IMR-90 (cell line): ENCODE measurements at regions not wholly inside any gene's neighbourhood (a gene's known extent, or its start where the extent isn't known, plus 50 kb on each side); places are given as distances from the start of the nearest gene placed in this dataset.

Source experiments
- ATAC-seq: fragments of 200-7000 bp; cut with Tn5 transposase; 2 replicates; pipeline ENCODE4 v1.9.1; 2020; ENCODE audit warnings: low read depth, mild to moderate bottlenecking, moderate library complexity
- BruUV-seq: library from RNA; stranded (reverse); fragments of 400-500 nt; replicated peaks from 2 replicates; lab custom pipeline; 2021; lab: Mats Ljungman, UMichigan
- CTCF ChIA-PET: fragments of 300-600 bp; formaldehyde crosslinking; extraction: SDS; loops from one replicate; lab custom pipeline; 2021; ENCODE audit warnings: antibody characterized with exemption; lab: Yijun Ruan, JAX
- POLR2A ChIA-PET: fragments of 300-600 bp; sonication (Branson Sonifier 250); formaldehyde crosslinking; loops from one replicate; lab custom pipeline; 2022; ENCODE audit warnings: antibody characterized with exemption; ENCODE audit not compliant: unreplicated experiment; lab: Charles Lee
- DNase-seq: peaks from one replicate; pipeline ENCODE4 v3.0.0; 2013
- H2AFZ ChIP-seq: replicated peaks from 2 replicates; pipeline ENCODE3; 2013; ENCODE audit warnings: low read length, mild to moderate bottlenecking; ENCODE audit not compliant: poor library complexity
- H2AK5ac ChIP-seq: 2 replicates; pipeline ENCODE4 v1.6.1; 2013; ENCODE audit warnings: low read depth, low read length, inconsistent platforms
- H2AK9ac ChIP-seq: replicated peaks from 2 replicates; pipeline ENCODE3; 2013; ENCODE audit warnings: mild to moderate bottlenecking, low read depth, low read length, moderate library complexity; ENCODE audit not compliant: poor library complexity
- H2BK120ac ChIP-seq: 2 replicates; pipeline ENCODE4 v1.6.1; 2013; ENCODE audit warnings: low read depth, low read length, inconsistent platforms
- H2BK15ac ChIP-seq: 3 replicates; pipeline ENCODE4 v1.6.1; 2013; ENCODE audit warnings: low read depth, low read length, inconsistent platforms
- H2BK20ac ChIP-seq: 2 replicates; pipeline ENCODE4 v1.6.1; 2013; ENCODE audit warnings: low read depth, mild to moderate bottlenecking, inconsistent platforms, low read length, moderate library complexity
- H2BK5ac ChIP-seq: 2 replicates; pipeline ENCODE4 v1.6.1; 2013; ENCODE audit warnings: mild to moderate bottlenecking, low read depth, low read length, inconsistent platforms; ENCODE audit not compliant: poor library complexity, severe bottlenecking
- H3K14ac ChIP-seq: replicated peaks from 2 replicates; pipeline ENCODE4 v1.6.1; 2013; ENCODE audit warnings: low read depth, low read length, inconsistent platforms
- H3K18ac ChIP-seq: 2 replicates; pipeline ENCODE4 v1.6.1; 2013; ENCODE audit warnings: low read depth, low read length, control low read depth
- H3K23ac ChIP-seq: 2 replicates; pipeline ENCODE4 v1.6.1; 2013; ENCODE audit warnings: low read depth, low read length, inconsistent platforms
- H3K27ac ChIP-seq: 2 replicates; pipeline ENCODE4 v1.5.1; 2013; ENCODE audit warnings: mild to moderate bottlenecking, control low read depth, low read length; ENCODE audit not compliant: insufficient read depth
- H3K27me3 ChIP-seq: 2 replicates; pipeline ENCODE4 v1.6.1; 2013; ENCODE audit warnings: low read length; ENCODE audit not compliant: control insufficient read depth, insufficient read depth
- H3K36me3 ChIP-seq: 2 replicates; pipeline ENCODE4 v1.6.1; 2013; ENCODE audit warnings: low read length, mixed read lengths; ENCODE audit not compliant: control insufficient read depth, insufficient read depth
- H3K4ac ChIP-seq: 2 replicates; pipeline ENCODE4 v1.6.1; 2013; ENCODE audit warnings: low read depth, low read length, inconsistent platforms
- H3K4me1 ChIP-seq: 2 replicates; pipeline ENCODE4 v1.6.1; 2013; ENCODE audit warnings: low read length, mixed read lengths; ENCODE audit not compliant: control insufficient read depth, insufficient read depth
- H3K4me2 ChIP-seq: 2 replicates; pipeline ENCODE4 v1.6.1; 2013; ENCODE audit warnings: low read depth, mild to moderate bottlenecking, control low read depth, low read length, moderate library complexity
- H3K4me3 ChIP-seq: 2 replicates; pipeline ENCODE4 v1.5.1; 2013; ENCODE audit warnings: low read depth, mild to moderate bottlenecking, control low read depth, low read length, moderate library complexity; ENCODE audit not compliant: insufficient read depth
- H3K56ac ChIP-seq: 2 replicates; pipeline ENCODE4 v1.6.1; 2013; ENCODE audit warnings: low read length, inconsistent platforms; ENCODE audit not compliant: insufficient read depth; ENCODE audit errors: extremely low read depth
- H3K79me1 ChIP-seq, 2 experiments: 2 replicates each; pipeline ENCODE4 v1.6.1; 2013; ENCODE audit warnings: low read length in 2 of 2, inconsistent platforms in 1 of 2, low read depth in 1 of 2
- H3K9ac ChIP-seq: 2 replicates; pipeline ENCODE4 v1.6.1; 2013; ENCODE audit warnings: low read depth, low read length, control low read depth
- H3K9me1 ChIP-seq: 2 replicates; pipeline ENCODE4 v1.6.1; 2013; ENCODE audit warnings: low read length, inconsistent platforms; ENCODE audit not compliant: insufficient read depth
- H3K9me3 ChIP-seq: 2 replicates; pipeline ENCODE4 v1.6.1; 2013; ENCODE audit warnings: low read length; ENCODE audit not compliant: control insufficient read depth, insufficient read depth
- H4K20me1 ChIP-seq: 2 replicates; pipeline ENCODE4 v1.6.1; 2013; ENCODE audit warnings: low read length, inconsistent platforms; ENCODE audit not compliant: insufficient read depth
- H4K5ac ChIP-seq: 2 replicates; pipeline ENCODE4 v1.6.1; 2013; ENCODE audit warnings: mild to moderate bottlenecking, low read depth, low read length, control low read depth
- H4K8ac ChIP-seq, 2 experiments: 2 replicates each; pipeline ENCODE4 v1.6.1; 2013; ENCODE audit warnings: low read depth in 2 of 2, low read length in 2 of 2, control low read depth in 1 of 2, inconsistent platforms in 1 of 2
- H4K91ac ChIP-seq: 2 replicates; pipeline ENCODE4 v1.6.1; 2013; ENCODE audit warnings: low read depth, low read length, inconsistent platforms; ENCODE audit not compliant: insufficient read depth
- CTCF ChIP-seq: conservative IDR thresholded peaks from 2 replicates; pipeline ENCODE4 v1.5.1; 2012; ENCODE audit warnings: mild to moderate bottlenecking, low read depth, low read length, improper control_type of control experiment
- ELK1 ChIP-seq: fragments of 150-350 bp; IDR thresholded peaks from 2 replicates; pipeline ENCODE4 v1.6.1; 2016; ENCODE audit warnings: low read depth, mild to moderate bottlenecking, low read length, moderate library complexity, borderline replicate concordance
- FOS ChIP-seq: fragments of 150-350 bp; IDR thresholded peaks from 2 replicates; pipeline ENCODE4 v1.6.1; 2016; ENCODE audit warnings: low read depth, low read length
- MXI1 ChIP-seq: IDR thresholded peaks from 2 replicates; pipeline ENCODE4 v1.6.1; 2012; ENCODE audit warnings: low read depth, mild to moderate bottlenecking, low read length, moderate library complexity, borderline replicate concordance
- NFE2L2 ChIP-seq: fragments of 150-350 bp; IDR thresholded peaks from 2 replicates; pipeline ENCODE4 v1.6.1; 2016; ENCODE audit warnings: low read depth, mild to moderate bottlenecking, low read length
- POLR2A ChIP-seq: IDR thresholded peaks from 2 replicates; pipeline ENCODE4 v1.6.1; 2012; ENCODE audit warnings: mild to moderate bottlenecking, low read depth, low read length
- WGBS, 2 experiments: methylation state at CpG; one replicate each; pipeline versions ENCODE4 v1.1.5 to v1.1.7; 2013; ENCODE audit warnings: missing lambda C conversion rate in 2 of 2; ENCODE audit not compliant: insufficient read length in 1 of 2; ENCODE audit errors: extremely low coverage in 2 of 2; 5-methylcytosine and 5-hydroxymethylcytosine counted together
- dilution Hi-C: fragments of 300-500 bp; cut with HindIII; formaldehyde crosslinking; loops from one replicate; pipeline ENCODE4 v1.14.3; 2018; ENCODE audit warnings: low sequenced_read_pairs; ENCODE audit not compliant: unreplicated experiment
- in situ Hi-C: fragments of 300-500 bp; cut with MboI; formaldehyde crosslinking; loops from 3 replicates; pipeline ENCODE4 v1.14.3; 2019; ENCODE audit warnings: low sequenced_read_pairs, inconsistent platforms, mixed read lengths
- intact Hi-C: fragments of 100-400 bp; cut with micrococcal nuclease; formaldehyde crosslinking; loops from 2 replicates; pipeline ENCODE4 v1.10.0; 2022

GRCh38 chr3:59531066-59531745 is 481.4 kb upstream of the CFAP20DC start:
- no peak overlapping the region for H2BK15ac ChIP-seq
- DNase-seq (no peak), ATAC-seq (no peak)
- H3K27ac ChIP-seq, result no peak overlapping the region
- dilution Hi-C loops, result no loop called here
- no peak overlapping the region for H3K9ac ChIP-seq
- no peak overlapping the region for H3K56ac ChIP-seq
- no peak overlapping the region for H3K4me3 ChIP-seq
- WGBS, 2 experiments, result 80% methylated on average over 1 of the region's 3 CpGs; no CpG with 5 or more reads in 1 of the 2 experiments
- in situ Hi-C loops, result no loop called here
- no peak overlapping the region for H3K23ac ChIP-seq
- no peak overlapping the region for H2BK20ac ChIP-seq
- no peaks in the 10 kb centered on the region for H3K36me3 ChIP-seq
- peaks cover 3% of the 10 kb centered on the region; the same call in 1 of the 2 replicates for H3K9me1 ChIP-seq
- H4K91ac ChIP-seq, result no peak overlapping the region
- H4K5ac ChIP-seq, result no peak overlapping the region
- H2BK120ac ChIP-seq, result no peak overlapping the region
- intact Hi-C loops, result no loop called here
- H2BK5ac ChIP-seq, result no peak overlapping the region
- ChIA-PET CTCF (interaction anchor here (1.5 kb wide), 1 partner anchor 14 kb away, joined by 4 read pairs; no protein-coding TSS in a partner anchor), POLR2A (no interaction called here)
- no peak overlapping the region for H2AK5ac ChIP-seq
- no peak overlapping the region for H2AK9ac ChIP-seq
- no peak overlapping the region for H3K18ac ChIP-seq
- no peaks in the 10 kb centered on the region for H3K79me1 ChIP-seq
- BruUV-seq, result no TSS peak
- H3K9me3 ChIP-seq, result no peaks in the 10 kb centered on the region
- no peak overlapping the region for H3K4me2 ChIP-seq
- no peak overlapping the region for H4K8ac ChIP-seq
- H3K4me1 ChIP-seq, result peaks cover 4% of the 10 kb centered on the region; the same call in 1 of the 2 replicates
- TF ChIP-seq ELK1, result no peak
- TF ChIP-seq CTCF, result no peak
- no peak for TF ChIP-seq NFE2L2
- no peak for TF ChIP-seq FOS
- TF ChIP-seq POLR2A, result no peak
- TF ChIP-seq MXI1, result no peak
- H3K4ac ChIP-seq, result no peak overlapping the region
- no peaks in the 10 kb centered on the region for H4K20me1 ChIP-seq
- H2AFZ ChIP-seq, result no peak overlapping the region
- no peaks in the 10 kb centered on the region for H3K27me3 ChIP-seq
- no peak overlapping the region for H3K14ac ChIP-seq
